ENCODE measurements at regions not wholly inside any gene's neighbourhood (a gene's known extent, or its start where the extent isn't known, plus 50 kb on each side); places are given as distances from the start of the nearest gene placed in this dataset.

DNA sequence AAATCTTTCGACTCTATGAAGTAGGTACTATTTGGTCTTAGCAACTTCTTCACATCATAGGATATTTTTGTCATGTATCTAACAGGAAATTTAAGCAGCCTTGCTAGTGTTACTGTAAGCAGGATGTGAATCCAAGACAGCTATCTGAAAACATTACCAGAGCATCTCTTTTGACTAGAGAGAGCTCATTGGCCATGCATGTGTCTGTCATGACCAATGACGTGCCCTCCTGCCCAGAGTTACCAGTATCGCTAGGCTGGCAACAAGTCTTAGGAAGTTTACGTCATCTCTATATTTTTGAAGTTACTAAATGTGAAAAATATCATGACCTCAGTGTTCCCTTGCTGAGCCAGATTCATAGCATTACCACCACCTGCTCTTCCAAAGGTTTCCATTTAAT, 130.9 kb upstream of the TP63 start:
- no peak for DNase-seq (ENCODE audit: low read depth in 1 of 2, low spot score in 1 of 2)

GRCh38 chr3:189500798-189501495, 130.2 kb upstream of the TP63 start:
- no peak for DNase-seq (ENCODE audit: low read depth in 1 of 2, low spot score in 1 of 2)

DNA sequence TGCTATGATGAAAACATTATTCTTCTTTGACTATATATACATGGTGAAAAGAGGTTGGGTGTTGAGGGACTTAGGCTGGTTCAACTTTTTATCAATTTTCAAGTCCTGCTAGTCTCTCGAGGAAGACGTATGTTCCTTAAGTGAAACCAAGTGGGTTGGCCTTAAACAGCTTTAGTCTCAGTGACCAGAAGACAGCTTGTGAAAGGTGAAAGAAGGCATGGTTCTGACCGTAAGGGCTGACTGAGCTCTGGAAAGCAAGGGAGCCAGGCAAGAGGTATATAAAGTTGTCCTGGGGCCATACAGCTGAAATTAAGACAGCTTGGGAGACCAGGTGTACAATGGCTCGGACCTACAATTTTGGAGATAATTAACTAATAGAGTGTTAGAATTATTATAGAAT, 128.9 kb upstream of the TP63 start:
- DNase-seq (ENCODE audit: low read depth in 1 of 2, low spot score in 1 of 2), result no peak

DNA sequence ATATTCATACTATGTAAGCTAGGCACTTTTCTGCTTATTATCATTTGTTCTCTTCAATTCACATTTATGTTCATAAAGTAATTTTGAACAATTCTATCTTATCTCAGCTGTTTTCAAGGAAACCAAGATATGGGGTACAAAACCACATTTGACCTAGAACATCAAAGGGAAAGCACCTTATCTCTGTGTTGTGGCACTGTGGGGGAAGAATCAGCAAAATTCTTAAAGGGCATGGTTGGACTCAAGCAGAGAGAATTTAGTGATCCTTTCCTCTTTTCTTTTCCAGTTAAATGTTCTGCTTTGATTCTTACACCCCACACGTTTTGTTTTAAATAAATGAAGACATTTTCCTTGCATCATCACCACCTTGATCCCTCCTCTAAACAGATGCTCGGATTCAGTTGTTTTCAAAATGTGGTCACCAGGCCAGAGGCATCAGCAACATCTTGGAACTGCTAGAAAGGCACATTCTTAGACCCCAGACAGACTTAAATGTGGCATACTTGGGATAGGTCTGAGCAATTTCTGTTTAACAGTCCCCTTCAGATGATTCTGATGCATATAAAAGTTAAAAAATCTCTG, 128.4 kb upstream of the TP63 start:
- no peak for DNase-seq (ENCODE audit: low read depth in 1 of 2, low spot score in 1 of 2)

- DNase-seq (ENCODE audit: low read depth in 1 of 2, low spot score in 1 of 2), result no peak
Measured at GRCh38 chr3:189507856-189508255, 123.3 kb upstream of the TP63 start.

DNA sequence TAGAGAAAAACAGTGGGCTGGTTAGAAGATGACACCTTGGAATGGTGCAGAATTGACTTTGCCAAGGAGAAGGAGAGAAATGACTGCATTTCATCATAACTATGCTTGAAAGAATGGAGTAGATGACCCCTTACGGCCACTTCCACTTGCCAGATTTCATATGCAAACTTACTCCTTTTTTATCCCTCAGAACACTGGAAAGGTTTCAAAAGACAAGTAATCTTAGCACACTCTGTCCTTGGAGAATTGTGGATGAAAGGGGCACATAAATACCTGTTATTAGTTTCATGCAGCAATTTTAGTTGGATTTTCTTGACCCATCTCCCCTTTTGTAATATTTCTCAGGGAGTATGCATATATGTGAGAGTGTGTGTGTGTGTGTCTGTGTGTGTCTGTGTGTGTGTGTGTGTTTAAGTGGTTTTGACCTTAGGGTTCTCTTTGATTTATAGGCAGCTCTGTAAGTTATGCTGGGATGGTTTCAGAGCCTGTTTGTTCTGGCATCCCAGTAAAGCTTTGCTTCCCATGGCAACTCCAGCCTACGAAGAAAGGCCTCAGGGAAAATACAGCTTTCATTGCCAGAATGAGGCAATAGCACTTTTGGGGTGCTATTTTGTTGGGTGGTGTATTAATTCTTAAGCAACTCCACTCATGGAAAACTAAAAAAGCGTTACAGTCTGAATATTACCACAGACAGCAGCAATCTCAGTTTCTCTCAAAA, 122.2 kb upstream of the TP63 start:
- DNase-seq (ENCODE audit: low read depth in 1 of 2, low spot score in 1 of 2), result no peak

GRCh38 chr3:189512039-189512438, 119.2 kb upstream of the TP63 start:
- no peak for DNase-seq (ENCODE audit: low read depth in 1 of 2, low spot score in 1 of 2)

GRCh38 chr3:189512821-189513220, 118.4 kb upstream of the TP63 start:
- DNase-seq (ENCODE audit: low read depth in 1 of 2, low spot score in 1 of 2), result no peak

- no peak for DNase-seq (ENCODE audit: low read depth in 1 of 2, low spot score in 1 of 2)
Measured at GRCh38 chr3:189513281-189514117, 117.7 kb upstream of the TP63 start.

GRCh38 chr3:189516039-189516438, 115.2 kb upstream of the TP63 start:
- DNase-seq (ENCODE audit: low read depth in 1 of 2, low spot score in 1 of 2), result no peak

DNA sequence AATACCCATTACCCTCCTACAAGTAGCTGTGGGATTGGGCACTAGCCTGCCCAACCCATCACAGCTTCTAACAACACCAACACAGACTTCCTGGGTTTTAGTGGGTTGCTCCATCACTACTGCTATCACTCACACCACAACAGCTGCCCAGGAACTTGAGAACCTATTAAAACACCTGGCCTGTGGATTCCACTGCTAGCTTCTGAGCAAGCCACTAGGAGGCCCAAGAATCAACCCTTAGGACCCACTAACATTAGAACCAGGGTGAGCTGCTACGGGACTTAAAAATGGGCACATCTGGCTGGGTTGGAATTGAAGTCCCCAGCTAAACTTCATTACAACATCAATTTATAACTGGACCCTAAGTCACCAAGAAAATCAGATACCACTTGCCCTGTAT, 113.2 kb upstream of the TP63 start:
- DNase-seq (ENCODE audit: low read depth in 1 of 2, low spot score in 1 of 2), result no peak

- no peak for DNase-seq (ENCODE audit: low read depth in 1 of 2, low spot score in 1 of 2)
Measured at GRCh38 chr3:189519458-189519857, 111.7 kb upstream of the TP63 start.

GRCh38 chr3:189529468-189529867, 101.7 kb upstream of the TP63 start:
- peak in 1 of 2 donors; percentile 3 for DNase-seq (ENCODE audit: low read depth in 1 of 2, low spot score in 1 of 2)

GRCh38 chr3:189529889-189530471, 101.2 kb upstream of the TP63 start:
- DNase-seq (ENCODE audit: low read depth in 1 of 2, low spot score in 1 of 2), result no peak

- no peak for DNase-seq (ENCODE audit: low read depth in 1 of 2, low spot score in 1 of 2)
Measured at GRCh38 chr3:189530822-189531221, 100.4 kb upstream of the TP63 start.

DNA sequence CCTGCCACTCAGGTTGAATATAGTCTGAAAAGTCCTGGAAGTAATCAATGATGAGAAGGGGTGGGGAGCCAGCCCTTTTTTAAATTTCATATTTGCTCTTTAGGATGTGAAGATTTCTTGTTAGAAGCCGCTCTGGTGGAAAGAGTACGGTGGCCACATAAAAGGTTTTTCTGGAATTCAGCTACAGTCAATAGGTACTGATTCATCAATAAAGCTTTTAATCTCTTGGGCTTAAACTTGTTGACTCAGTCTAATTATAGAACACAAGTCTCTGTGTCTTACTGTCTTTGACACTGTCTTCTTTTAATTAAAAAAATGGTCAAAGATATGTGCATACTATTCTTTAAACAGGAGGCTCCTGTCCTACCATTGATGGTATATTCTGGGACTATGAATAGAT, 99.9 kb upstream of the TP63 start:
- no peak for DNase-seq (ENCODE audit: low read depth in 1 of 2, low spot score in 1 of 2)

DNA sequence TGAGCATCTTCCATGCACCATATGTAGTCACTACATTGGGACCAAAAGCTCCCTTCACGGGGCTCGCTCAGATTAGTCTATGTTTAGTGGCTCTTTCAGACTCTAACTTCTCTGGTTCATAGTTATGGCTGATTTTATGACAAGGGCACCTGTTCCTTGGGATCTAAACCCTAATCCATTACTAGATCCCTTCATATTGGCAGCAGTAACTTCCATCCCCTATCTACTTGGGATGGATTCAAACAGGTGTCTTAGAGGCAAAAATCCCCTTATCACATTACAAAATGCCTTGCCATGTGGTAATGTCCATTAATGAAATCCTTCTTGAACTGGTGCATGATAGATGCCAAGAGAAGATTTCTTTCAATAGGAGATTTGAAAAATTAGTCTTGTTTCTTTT, 96.7 kb upstream of the TP63 start:
- no peak for DNase-seq (ENCODE audit: low read depth in 1 of 2, low spot score in 1 of 2)

GRCh38 chr3:189537135-189537534, 94.1 kb upstream of the TP63 start:
- no peak for DNase-seq (ENCODE audit: low read depth in 1 of 2, low spot score in 1 of 2)

- DNase-seq (ENCODE audit: low read depth in 1 of 2, low spot score in 1 of 2), result no peak
Measured at GRCh38 chr3:189547448-189547847, 83.7 kb upstream of the TP63 start.

DNA sequence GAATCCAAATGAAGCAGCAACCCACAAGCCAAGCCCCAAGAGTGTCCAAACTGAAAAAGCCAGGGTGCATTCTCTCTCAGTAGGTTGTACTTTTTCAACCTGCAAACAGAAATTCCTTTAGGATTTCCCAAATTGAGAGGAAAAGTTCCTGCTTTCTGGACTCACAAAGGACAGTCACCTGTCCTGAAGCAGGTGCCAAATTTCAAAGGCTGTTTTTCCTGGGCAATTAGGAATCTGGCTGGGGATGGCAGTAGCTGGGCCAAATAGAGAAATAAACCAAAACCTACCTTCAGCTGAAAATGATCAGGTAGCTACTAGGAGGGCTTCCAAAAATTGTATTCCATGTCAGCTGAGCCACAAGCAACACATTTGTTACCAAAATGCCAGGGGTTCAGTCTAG, 83.1 kb upstream of the TP63 start:
- DNase-seq (ENCODE audit: low read depth in 1 of 2, low spot score in 1 of 2), result no peak

GRCh38 chr3:189551007-189551406, 80.2 kb upstream of the TP63 start:
- DNase-seq (ENCODE audit: low read depth in 1 of 2, low spot score in 1 of 2), result no peak

All from activated CD4-positive, alpha-beta T cell treated with anti-CD3 and anti-CD28 coated beads, Interleukin-2, amount 50 U/mL, for 24 hours (primary cell).